DOHH2 (cell line): ENCODE measurements at regions not wholly inside any gene's neighbourhood (a gene's known extent, or its start where the extent isn't known, plus 50 kb on each side); places are given as distances from the start of the nearest gene placed in this dataset.

Experiments
- CTCF ChIP-seq: fragments of 200-600 bp; sonication (generic); IDR thresholded peaks from one replicate; pipeline ENCODE4 v1.5.1; 2014; ENCODE audit warnings: antibody characterized with exemption, mild to moderate bottlenecking, low read depth, low read length; ENCODE audit not compliant: poor library complexity, severe bottlenecking
- EZH2phosphoT487 ChIP-seq: fragments of 200-600 bp; sonication (generic); IDR thresholded peaks from 2 replicates; pipeline ENCODE4 v1.6.1; 2017; ENCODE audit warnings: borderline replicate concordance, mild to moderate bottlenecking, antibody characterized with exemption, low read length, moderate library complexity, mixed read lengths

- TF ChIP-seq CTCF (no peak), EZH2phosphoT487 (no peak)
Observed at GRCh38 chr4:29734343-29735213, 985.6 kb upstream of the PCDH7 start.
